ENCODE measurements at regions not wholly inside any gene's neighbourhood (a gene's known extent, or its start where the extent isn't known, plus 50 kb on each side); places are given as distances from the start of the nearest gene placed in this dataset.

GRCh38 chr21:27168084-27168483, 201.2 kb upstream of the ADAMTS5 start:
- no TSS peak for BruUV-seq (replicated peaks)
- no peaks in the 10 kb centered on the region for H3K9me3 Mint-ChIP-seq (ENCODE audit: unreplicated experiment)
- no peak overlapping the region for H3K4me3 ChIP-seq (ENCODE audit: low read depth, low read length)
- no peaks in the 10 kb centered on the region for H3K27me3 ChIP-seq (replicated peaks; ENCODE audit: control insufficient read depth, insufficient read depth, low read length)
- no peaks in the 10 kb centered on the region for H3K27me3 Mint-ChIP-seq (ENCODE audit: insufficient read depth, unreplicated experiment)
- H3K36me3 Mint-ChIP-seq (ENCODE audit: insufficient read depth, unreplicated experiment) = no peaks in the 10 kb centered on the region
- H3K4me1 Mint-ChIP-seq (ENCODE audit: low read depth, unreplicated experiment) = peaks cover 9% of the 10 kb centered on the region
- no peak for DNase-seq
- TF ChIP-seq CTCF (IDR thresholded peaks at IDR 0.05; ENCODE audit: insufficient read depth in 1 of 2, low read depth in 1 of 2, low read length in 1 of 2, severe bottlenecking in 1 of 2, unreplicated experiment in 1 of 2) = no peak
- CTCF ChIA-PET = no interaction called here
- H3K36me3 ChIP-seq (ENCODE audit: control insufficient read depth, insufficient read depth, low read length) = no peaks in the 10 kb centered on the region
- no peaks in the 10 kb centered on the region for H3K4me1 ChIP-seq
- POLR2A ChIA-PET = no interaction called here
- H3K4me3 Mint-ChIP-seq (ENCODE audit: unreplicated experiment) = no peak overlapping the region
- intact Hi-C loops (cut with micrococcal nuclease; ENCODE audit: unreplicated experiment) = no loop called here
- no peaks in the 10 kb centered on the region for H3K9me3 ChIP-seq
- no peak overlapping the region for H3K27ac Mint-ChIP-seq (ENCODE audit: unreplicated experiment)

GRCh38 chr21:27164208-27165177, 197.6 kb upstream of the ADAMTS5 start:
- no peaks in the 10 kb centered on the region for H3K9me3 Mint-ChIP-seq (ENCODE audit: unreplicated experiment)
- H3K4me3 ChIP-seq (ENCODE audit: low read depth, low read length) = no peak overlapping the region
- H3K27ac Mint-ChIP-seq (ENCODE audit: unreplicated experiment) = no peak overlapping the region
- intact Hi-C loops (cut with micrococcal nuclease; ENCODE audit: unreplicated experiment) = no loop called here
- ChIA-PET POLR2A (no interaction called here), CTCF (no interaction called here)
- H3K36me3 Mint-ChIP-seq (ENCODE audit: insufficient read depth, unreplicated experiment) = no peaks in the 10 kb centered on the region
- TF ChIP-seq CTCF (IDR thresholded peaks at IDR 0.05; ENCODE audit: insufficient read depth in 1 of 2, low read depth in 1 of 2, low read length in 1 of 2, severe bottlenecking in 1 of 2, unreplicated experiment in 1 of 2) = no peak
- no peaks in the 10 kb centered on the region for H3K27me3 Mint-ChIP-seq (ENCODE audit: insufficient read depth, unreplicated experiment)
- DNase-seq = no peak
- H3K27me3 ChIP-seq (replicated peaks; ENCODE audit: control insufficient read depth, insufficient read depth, low read length) = no peaks in the 10 kb centered on the region
- peaks cover 9% of the 10 kb centered on the region for H3K4me1 Mint-ChIP-seq (ENCODE audit: low read depth, unreplicated experiment)
- H3K4me1 ChIP-seq = no peaks in the 10 kb centered on the region
- BruUV-seq (replicated peaks) = no TSS peak
- H3K36me3 ChIP-seq (ENCODE audit: control insufficient read depth, insufficient read depth, low read length) = no peaks in the 10 kb centered on the region
- H3K4me3 Mint-ChIP-seq (ENCODE audit: unreplicated experiment) = no peak overlapping the region
- no peaks in the 10 kb centered on the region for H3K9me3 ChIP-seq

GRCh38 chr21:27158967-27159366, 192.1 kb upstream of the ADAMTS5 start:
- ChIA-PET CTCF (no interaction called here), POLR2A (interaction anchor here (0.6 kb wide), 1 partner anchor 46 kb away, joined by 3 read pairs; no protein-coding TSS in a partner anchor)
- Mint-ChIP-seq H3K36me3 (ENCODE audit: insufficient read depth, unreplicated experiment) (no peaks in the 10 kb centered on the region), H3K4me1 (ENCODE audit: low read depth, unreplicated experiment) (no peaks in the 10 kb centered on the region), H3K4me3 (ENCODE audit: unreplicated experiment) (no peak overlapping the region), H3K27ac (ENCODE audit: unreplicated experiment) (no peak overlapping the region), H3K9me3 (ENCODE audit: unreplicated experiment) (no peaks in the 10 kb centered on the region), H3K27me3 (ENCODE audit: insufficient read depth, unreplicated experiment) (peaks cover 3% of the 10 kb centered on the region)
- H3K4me1 ChIP-seq = no peaks in the 10 kb centered on the region
- no peaks in the 10 kb centered on the region for H3K36me3 ChIP-seq (ENCODE audit: control insufficient read depth, insufficient read depth, low read length)
- no TSS peak for BruUV-seq (replicated peaks)
- TF ChIP-seq CTCF (IDR thresholded peaks at IDR 0.05; ENCODE audit: insufficient read depth in 1 of 2, low read depth in 1 of 2, low read length in 1 of 2, severe bottlenecking in 1 of 2, unreplicated experiment in 1 of 2) = no peak
- intact Hi-C loops (cut with micrococcal nuclease; ENCODE audit: unreplicated experiment) = no loop called here
- H3K9me3 ChIP-seq = no peaks in the 10 kb centered on the region
- H3K27me3 ChIP-seq (replicated peaks; ENCODE audit: control insufficient read depth, insufficient read depth, low read length) = no peaks in the 10 kb centered on the region
- DNase-seq = no peak
- H3K4me3 ChIP-seq (ENCODE audit: low read depth, low read length) = no peak overlapping the region

All from Caco-2 (cell line).